Heart left ventricle (tissue), 13 donors: ENCODE measurements at regions not wholly inside any gene's neighbourhood (a gene's known extent, or its start where the extent isn't known, plus 50 kb on each side); places are given as distances from the start of the nearest gene placed in this dataset.
A peak's percentile ranks its signal among the peaks of the same experiment; 100 is the strongest.

Source experiments
- CTCF ChIP-seq, 12 donors: fragments of 200-600 bp; sonication (generic) in 4 of 12; IDR thresholded peaks; one replicate each; pipeline versions ENCODE4 v1.5.0 to v1.8.0; 2018 to 2022; ENCODE audit warnings: antibody characterized with exemption in 12 of 12, mild to moderate bottlenecking in 5 of 12
- POLR2A ChIP-seq, 2 donors: fragments of 450-650 bp; IDR thresholded peaks; one replicate each; pipeline ENCODE4 v1.6.1; 2017; ENCODE audit warnings: antibody characterized with exemption in 2 of 2, mild to moderate bottlenecking in 2 of 2, moderate library complexity in 2 of 2
- donor health status: ischemic (EF 13 %, LVEDD 7.1; RV severe dilation, severe dysfunction).
- donor health status: DM: no; HTN: yes; CAD: no.
- donor health status: DM: no; HTN: no; CAD: no.
- donor health status: ischemic (EF 25% LVEDD 6.9; RV normal size, moderate dysfunction).
- donor health status: ischemic (EF 25% LVEDD 5.7; RV mildly dilated, moderate dysfunction).
- donor health status: ischemic (EF 35%, LVEDD 5.7; RV mildly dilated, moderate dysfunction).
- donor health status: nonischemic (EF 11% LVEDD 7.7; RV severe dilation, severe dysfunction).
- donor health status: DM: yes; HTN: yes; CAD: no.
- donor health status: PGD.
- donor health status: ischemic (EF 29% LVEDD 5.4; RV normal size, mild dysfunction).
- donor health status: nonischemic (EF 23%, LVEDD 6.1; RV moderate dilation, normal function).

- TF ChIP-seq CTCF (IDR thresholded peaks at IDR 0.05) (peak; percentile 69 to 89 (median 80)), POLR2A (IDR thresholded peaks at IDR 0.05) (no peak)
These were observed 52.7 kb upstream of the CTLA4 start for GRCh38 chr2:203814661-203815540.
